Cardiac fibroblast (primary cell): ENCODE measurements at regions not wholly inside any gene's neighbourhood (a gene's known extent, or its start where the extent isn't known, plus 50 kb on each side); places are given as distances from the start of the nearest gene placed in this dataset.

Experiments used
- DNase-seq, 2 donors: peaks; one replicate each; pipeline versions ENCODE4 v3.0.0 to v3.0.0-alpha.2; 2010; ENCODE audit warnings: low read depth in 2 of 2
- H3K4me3 ChIP-seq, 2 donors: replicated peaks in 1 of 2; 1 replicate in 1 of 2; 2 replicates in 1 of 2; pipeline ENCODE4 v1.5.1; 2011; ENCODE audit warnings: low read depth in 2 of 2, low read length in 2 of 2, mild to moderate bottlenecking in 2 of 2, moderate library complexity in 1 of 2
- TF ChIP-seq, protein P1 (sequence below): IDR thresholded peaks from one replicate; pipeline ENCODE4 v1.5.1; 2011; ENCODE audit warnings: low read depth, mild to moderate bottlenecking, low read length, inconsistent platforms

DNA sequence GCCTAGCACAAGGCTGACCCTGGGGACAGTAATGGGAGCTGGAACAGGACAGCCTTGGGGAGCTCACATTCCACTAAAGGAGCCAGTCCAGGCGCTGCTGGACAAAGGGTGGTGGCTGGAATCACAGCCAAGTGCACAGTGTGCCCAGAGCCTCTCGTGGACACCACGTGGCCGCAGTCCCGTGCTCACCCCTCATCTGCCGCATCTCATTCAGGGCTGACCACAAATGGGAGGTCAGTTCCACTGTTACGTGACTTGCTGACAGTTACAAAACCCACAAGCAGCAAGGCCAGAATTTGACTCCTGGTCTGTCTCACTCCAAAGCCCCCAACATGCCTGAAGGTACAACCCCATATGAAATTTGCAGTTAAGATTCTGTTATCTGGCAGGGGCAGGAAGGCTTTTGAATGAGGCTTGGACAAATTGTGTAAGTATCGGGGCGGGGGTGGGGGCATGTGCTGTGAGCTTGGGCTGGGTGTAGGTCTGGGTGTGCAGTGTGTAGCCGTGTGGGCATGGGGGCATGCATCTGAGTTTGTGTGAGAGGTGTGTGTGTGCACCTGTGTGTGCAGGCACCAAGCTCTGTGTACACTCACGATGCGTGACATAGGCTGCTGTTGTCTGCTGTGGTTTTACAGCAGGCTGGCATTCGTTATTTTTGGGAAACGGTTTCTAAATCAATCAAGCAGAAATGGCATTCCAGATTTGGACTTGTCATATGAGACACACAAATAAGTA is 301.7 kb downstream of the BRD1 start:
- H3K4me3 ChIP-seq: no peak overlapping the region
- no peak for DNase-seq

DNA sequence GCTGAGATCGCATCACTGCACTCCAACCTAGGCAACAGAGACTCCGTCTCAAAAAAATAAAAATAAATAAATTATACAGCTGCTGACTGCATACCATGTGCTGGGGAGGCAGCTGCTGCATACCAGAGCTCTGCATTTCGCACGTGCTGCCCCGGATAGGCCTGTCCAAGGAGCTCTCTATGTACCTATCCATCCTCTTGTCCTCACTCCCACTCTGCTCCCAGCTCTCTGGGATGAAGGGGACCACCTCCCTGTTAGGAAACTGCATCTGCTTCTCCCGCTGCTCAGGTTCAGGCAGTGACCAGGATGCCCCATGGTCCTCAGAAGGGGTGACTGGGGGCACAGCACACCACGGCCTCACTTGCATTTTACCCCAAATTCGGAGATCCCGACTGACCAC is 302.3 kb downstream of the BRD1 start:
- TF ChIP-seq, protein P1, sequence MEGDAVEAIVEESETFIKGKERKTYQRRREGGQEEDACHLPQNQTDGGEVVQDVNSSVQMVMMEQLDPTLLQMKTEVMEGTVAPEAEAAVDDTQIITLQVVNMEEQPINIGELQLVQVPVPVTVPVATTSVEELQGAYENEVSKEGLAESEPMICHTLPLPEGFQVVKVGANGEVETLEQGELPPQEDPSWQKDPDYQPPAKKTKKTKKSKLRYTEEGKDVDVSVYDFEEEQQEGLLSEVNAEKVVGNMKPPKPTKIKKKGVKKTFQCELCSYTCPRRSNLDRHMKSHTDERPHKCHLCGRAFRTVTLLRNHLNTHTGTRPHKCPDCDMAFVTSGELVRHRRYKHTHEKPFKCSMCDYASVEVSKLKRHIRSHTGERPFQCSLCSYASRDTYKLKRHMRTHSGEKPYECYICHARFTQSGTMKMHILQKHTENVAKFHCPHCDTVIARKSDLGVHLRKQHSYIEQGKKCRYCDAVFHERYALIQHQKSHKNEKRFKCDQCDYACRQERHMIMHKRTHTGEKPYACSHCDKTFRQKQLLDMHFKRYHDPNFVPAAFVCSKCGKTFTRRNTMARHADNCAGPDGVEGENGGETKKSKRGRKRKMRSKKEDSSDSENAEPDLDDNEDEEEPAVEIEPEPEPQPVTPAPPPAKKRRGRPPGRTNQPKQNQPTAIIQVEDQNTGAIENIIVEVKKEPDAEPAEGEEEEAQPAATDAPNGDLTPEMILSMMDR: no peak
- no peak overlapping the region for H3K4me3 ChIP-seq
- DNase-seq: no peak

More for the DNA sequence above, 301.7 kb downstream of the BRD1 start:
- TF ChIP-seq, protein P1: no peak

DNA sequence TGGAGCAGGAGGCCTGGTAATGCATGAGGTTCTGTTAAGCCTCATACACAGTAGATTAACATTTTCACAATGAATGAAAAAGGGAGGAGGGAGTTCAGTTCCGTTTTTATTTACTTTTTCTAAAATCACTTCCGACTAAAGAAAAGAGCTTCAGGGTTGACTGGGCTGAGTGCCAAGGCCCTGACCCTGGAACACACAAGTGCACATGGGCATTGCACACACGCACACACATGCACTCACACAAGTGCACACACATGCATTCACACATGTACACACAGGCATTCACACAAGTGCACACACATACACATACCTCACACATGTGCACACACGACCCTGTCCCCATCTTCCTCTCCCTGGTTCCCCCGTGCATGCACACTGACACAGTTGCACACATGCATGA is 303.3 kb downstream of the BRD1 start:
- TF ChIP-seq, protein P1: no peak
- no peak overlapping the region for H3K4me3 ChIP-seq
- no peak for DNase-seq

DNA sequence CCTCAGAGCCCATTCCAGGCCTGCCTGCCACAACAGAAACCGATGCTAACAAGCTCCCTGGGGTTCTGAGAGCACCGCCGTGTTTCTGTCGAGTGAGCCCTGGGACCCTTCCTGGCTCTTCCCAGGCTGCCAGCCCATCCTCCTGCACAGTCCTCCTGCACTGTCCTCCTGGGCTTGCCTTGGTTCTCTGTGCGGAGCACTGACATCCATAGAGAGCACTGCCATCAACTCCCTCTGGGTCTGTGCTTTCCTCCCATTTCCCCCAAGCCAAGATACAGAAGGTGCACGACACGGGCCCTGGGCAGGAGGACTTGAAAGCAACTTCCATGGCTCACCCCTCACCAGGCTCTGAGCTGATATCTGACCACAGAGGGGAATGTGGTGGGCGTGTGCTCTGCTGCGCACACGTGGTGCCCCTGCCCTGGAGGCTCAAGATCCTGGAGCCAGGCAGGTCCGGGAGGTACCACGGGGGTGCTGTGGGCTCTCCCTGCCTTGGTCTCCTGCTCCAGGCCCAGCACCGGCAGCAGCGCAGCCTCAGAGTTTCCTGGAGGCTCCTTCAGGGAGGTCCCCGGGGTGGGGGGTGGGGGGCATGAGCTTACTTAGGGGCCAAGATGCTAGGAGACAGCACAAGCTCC is 304.2 kb downstream of the BRD1 start:
- H3K4me3 ChIP-seq: no peak overlapping the region
- no peak for DNase-seq
- TF ChIP-seq, protein P1: no peak

DNA sequence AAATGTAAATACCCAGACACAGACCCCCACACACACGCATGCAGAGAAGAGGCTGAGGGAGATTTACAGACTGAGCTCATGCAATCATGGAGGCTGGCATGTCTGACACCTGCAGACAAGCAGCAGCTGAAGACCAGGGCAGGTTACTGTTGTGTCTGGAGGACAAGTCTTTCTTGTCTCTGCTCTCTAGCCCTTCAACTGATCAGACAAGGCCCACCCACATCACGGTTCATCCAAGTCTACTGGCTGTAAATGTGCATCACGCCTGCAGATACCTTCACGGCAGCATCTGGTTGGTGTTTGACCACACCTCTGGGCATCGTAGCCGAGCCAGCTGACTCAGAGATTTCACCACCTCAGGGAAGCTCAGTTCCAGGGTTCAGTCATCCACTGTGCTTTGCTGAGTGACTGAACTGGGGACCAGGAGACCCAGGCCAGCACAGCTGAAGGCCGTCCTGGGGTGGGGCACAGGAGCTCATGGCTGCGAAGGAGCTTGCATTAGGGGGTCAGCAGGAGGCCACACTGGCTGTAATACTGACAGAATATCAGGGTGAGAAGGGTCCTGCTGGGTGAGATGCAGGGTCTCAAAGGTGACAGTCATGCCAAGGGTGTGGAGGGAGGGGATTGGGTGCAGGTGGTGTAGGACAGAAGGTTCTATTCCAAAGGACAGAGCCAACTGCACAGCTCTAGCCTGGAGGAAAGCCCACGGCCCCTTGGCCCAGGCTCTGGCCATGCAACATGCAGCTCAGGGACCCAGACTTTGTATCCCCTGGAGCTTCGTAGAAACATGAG is 304.9 kb downstream of the BRD1 start:
- no peak overlapping the region for H3K4me3 ChIP-seq
- TF ChIP-seq, protein P1: no peak

DNA sequence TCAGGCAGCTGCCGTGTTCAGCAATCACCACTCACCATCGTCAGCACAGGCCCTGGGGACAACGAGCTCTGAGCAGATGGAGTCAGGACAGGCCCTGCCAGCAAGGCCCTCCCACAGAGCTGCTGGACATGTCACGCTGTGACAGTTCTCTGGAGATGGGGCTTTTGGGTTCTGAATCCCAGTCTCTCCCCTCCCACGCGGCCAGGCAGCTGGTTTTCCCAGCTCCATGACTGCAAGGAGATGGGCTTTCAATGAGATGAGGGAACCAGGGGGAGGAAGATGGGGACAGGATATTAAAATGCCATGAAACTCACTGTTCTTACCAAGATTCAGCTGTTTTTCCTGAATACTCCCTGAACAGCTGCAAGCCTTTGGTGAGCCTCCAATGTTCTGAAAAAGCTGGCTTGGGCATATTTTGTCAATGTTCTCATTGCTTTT is 305.9 kb downstream of the BRD1 start:
- DNase-seq: no peak
- TF ChIP-seq, protein P1: no peak
- no peak overlapping the region for H3K4me3 ChIP-seq

More for the DNA sequence above, 304.9 kb downstream of the BRD1 start:
- DNase-seq: no peak
